ENCODE measurements at regions not wholly inside any gene's neighbourhood (a gene's known extent, or its start where the extent isn't known, plus 50 kb on each side); places are given as distances from the start of the nearest gene placed in this dataset.

DNA sequence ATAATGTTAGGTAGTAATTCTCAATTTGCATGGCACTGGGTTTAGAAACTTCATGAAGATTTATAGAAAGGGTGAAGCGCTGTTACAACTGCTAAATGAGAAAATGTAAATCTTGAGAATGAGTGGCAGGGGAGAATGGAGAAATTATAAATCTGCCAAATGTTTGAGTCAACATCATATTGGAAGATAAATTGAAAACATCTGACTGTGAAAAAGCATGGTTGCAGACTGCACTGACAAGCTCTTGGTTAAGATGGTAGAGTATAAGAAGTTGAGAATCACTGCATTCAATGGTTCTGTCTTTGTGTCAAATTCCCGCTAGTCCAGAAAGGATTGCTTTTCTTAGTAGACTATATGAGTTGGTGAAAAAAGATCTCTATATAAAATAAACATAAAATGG is 113.3 kb upstream of the DUSP10 start:
- Histone ChIP-seq H3K9ac (ENCODE audit: low read depth, low read length, poor library complexity, severe bottlenecking) (no peak overlapping the region), H3F3A (ENCODE audit: low read depth) (no peaks in the 10 kb centered on the region), H3K9me3 (ENCODE audit: insufficient read depth, low read depth, low read length) (no peaks in the 10 kb centered on the region), H4K20me1 (ENCODE audit: insufficient read depth, low read length, poor library complexity, severe bottlenecking) (no peaks in the 10 kb centered on the region), H3K4me1 (ENCODE audit: insufficient read depth, low read length, poor library complexity, severe bottlenecking) (peaks cover 22% of the 10 kb centered on the region), H3K4me2 (ENCODE audit: low read depth, low read length, poor library complexity, severe bottlenecking) (no peak overlapping the region), H2AFZ (ENCODE audit: low read length) (no peak overlapping the region), H3K4me3 (ENCODE audit: low read length, poor library complexity, severe bottlenecking) (no peak overlapping the region), H3K27me3 (ENCODE audit: insufficient read depth, low read length, poor library complexity, severe bottlenecking) (no peaks in the 10 kb centered on the region), H3K9me2 (replicated peaks; ENCODE audit: low read depth, low read length) (no peaks in the 10 kb centered on the region), H3K79me2 (ENCODE audit: insufficient read depth, low read length) (no peaks in the 10 kb centered on the region), H3K36me3 (ENCODE audit: insufficient read depth, low read length) (no peaks in the 10 kb centered on the region)
- TF ChIP-seq EZH2phosphoT487 (IDR thresholded peaks at IDR 0.05; ENCODE audit: borderline replicate concordance) = no peak
- TF ChIP-seq, protein P1, sequence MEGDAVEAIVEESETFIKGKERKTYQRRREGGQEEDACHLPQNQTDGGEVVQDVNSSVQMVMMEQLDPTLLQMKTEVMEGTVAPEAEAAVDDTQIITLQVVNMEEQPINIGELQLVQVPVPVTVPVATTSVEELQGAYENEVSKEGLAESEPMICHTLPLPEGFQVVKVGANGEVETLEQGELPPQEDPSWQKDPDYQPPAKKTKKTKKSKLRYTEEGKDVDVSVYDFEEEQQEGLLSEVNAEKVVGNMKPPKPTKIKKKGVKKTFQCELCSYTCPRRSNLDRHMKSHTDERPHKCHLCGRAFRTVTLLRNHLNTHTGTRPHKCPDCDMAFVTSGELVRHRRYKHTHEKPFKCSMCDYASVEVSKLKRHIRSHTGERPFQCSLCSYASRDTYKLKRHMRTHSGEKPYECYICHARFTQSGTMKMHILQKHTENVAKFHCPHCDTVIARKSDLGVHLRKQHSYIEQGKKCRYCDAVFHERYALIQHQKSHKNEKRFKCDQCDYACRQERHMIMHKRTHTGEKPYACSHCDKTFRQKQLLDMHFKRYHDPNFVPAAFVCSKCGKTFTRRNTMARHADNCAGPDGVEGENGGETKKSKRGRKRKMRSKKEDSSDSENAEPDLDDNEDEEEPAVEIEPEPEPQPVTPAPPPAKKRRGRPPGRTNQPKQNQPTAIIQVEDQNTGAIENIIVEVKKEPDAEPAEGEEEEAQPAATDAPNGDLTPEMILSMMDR (conservative IDR thresholded peaks at IDR 0.05; ENCODE audit: low read length) = no peak

DNA sequence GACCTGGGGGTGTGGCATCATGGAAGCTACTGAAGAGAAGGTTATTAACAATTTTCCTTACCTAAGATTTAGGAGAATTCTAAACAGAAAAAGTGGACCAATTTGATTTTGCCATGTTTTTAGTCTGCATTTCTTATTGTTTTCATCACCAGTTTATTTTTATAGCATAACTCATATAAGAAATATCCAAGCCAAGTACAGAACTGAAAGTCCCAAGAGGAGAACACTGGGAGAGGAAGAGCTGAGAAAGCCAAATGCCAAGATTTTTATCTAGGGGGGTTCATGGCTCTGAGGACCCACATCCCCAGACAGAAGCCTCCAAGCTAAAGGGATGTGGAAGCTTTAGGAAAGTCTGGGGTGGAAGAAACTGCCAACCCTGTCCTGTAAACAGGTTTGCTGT is 109.4 kb upstream of the DUSP10 start:
- no peak overlapping the region for H3K4me3 ChIP-seq (ENCODE audit: low read length, poor library complexity, severe bottlenecking)
- peaks cover 26% of the 10 kb centered on the region for H3K4me1 ChIP-seq (ENCODE audit: insufficient read depth, low read length, poor library complexity, severe bottlenecking)
- no peaks in the 10 kb centered on the region for H3K27me3 ChIP-seq (ENCODE audit: insufficient read depth, low read length, poor library complexity, severe bottlenecking)
- H3K36me3 ChIP-seq (ENCODE audit: insufficient read depth, low read length) = no peaks in the 10 kb centered on the region
- no peaks in the 10 kb centered on the region for H4K20me1 ChIP-seq (ENCODE audit: insufficient read depth, low read length, poor library complexity, severe bottlenecking)
- H3K9me2 ChIP-seq (replicated peaks; ENCODE audit: low read depth, low read length) = no peaks in the 10 kb centered on the region
- TF ChIP-seq, protein P1 (conservative IDR thresholded peaks at IDR 0.05; ENCODE audit: low read length) = no peak
- no peak for TF ChIP-seq EZH2phosphoT487 (IDR thresholded peaks at IDR 0.05; ENCODE audit: borderline replicate concordance)
- no peaks in the 10 kb centered on the region for H3F3A ChIP-seq (ENCODE audit: low read depth)
- H2AFZ ChIP-seq (ENCODE audit: low read length) = peak overlapping the region; percentile 79; the same call in 1 of the 2 replicates
- H3K9me3 ChIP-seq (ENCODE audit: insufficient read depth, low read depth, low read length) = no peaks in the 10 kb centered on the region
- peak overlapping the region; percentile 43 for H3K4me2 ChIP-seq (ENCODE audit: low read depth, low read length, poor library complexity, severe bottlenecking)
- H3K9ac ChIP-seq (ENCODE audit: low read depth, low read length, poor library complexity, severe bottlenecking) = peak overlapping the region; percentile 14
- H3K79me2 ChIP-seq (ENCODE audit: insufficient read depth, low read length) = no peaks in the 10 kb centered on the region

DNA sequence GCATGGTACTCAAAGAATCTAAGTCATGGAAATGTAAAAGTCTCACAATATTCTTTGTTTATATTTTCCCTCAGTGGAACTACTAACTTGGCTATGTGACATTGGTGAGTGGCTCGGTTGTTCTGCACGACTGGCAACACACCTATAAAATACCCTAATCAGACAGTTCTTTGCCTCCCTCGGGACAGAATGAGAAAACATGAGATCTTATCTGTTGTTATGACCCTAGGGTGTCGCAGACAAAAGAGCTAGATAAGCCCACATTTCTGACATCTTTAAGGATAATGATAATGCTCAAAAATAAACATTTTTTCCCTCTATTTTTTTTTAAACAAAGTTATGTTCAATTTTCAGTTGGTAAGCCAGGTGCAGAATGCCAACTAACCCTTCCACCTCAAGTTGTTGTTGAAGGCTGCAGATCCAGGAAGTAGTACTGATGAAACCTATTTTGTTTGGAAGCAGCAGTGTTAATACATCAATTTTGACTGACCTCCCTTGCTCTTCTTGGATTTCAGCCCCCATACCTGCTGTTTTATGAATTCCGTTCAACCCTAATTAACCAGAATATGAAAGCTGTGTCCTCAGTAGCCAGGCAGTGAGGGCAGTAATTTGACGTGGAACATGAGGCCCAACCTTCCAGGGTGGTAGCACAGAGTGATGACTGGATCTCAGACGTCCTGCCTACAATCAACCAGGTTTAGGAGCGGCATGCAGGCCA is 108.7 kb upstream of the DUSP10 start:
- Histone ChIP-seq H3K4me2 (ENCODE audit: low read depth, low read length, poor library complexity, severe bottlenecking) (peak overlapping the region; percentile 43), H2AFZ (ENCODE audit: low read length) (peak overlapping the region; percentile 79), H3F3A (ENCODE audit: low read depth) (no peaks in the 10 kb centered on the region), H3K27me3 (ENCODE audit: insufficient read depth, low read length, poor library complexity, severe bottlenecking) (no peaks in the 10 kb centered on the region), H3K9me3 (ENCODE audit: insufficient read depth, low read depth, low read length) (no peaks in the 10 kb centered on the region), H3K4me3 (ENCODE audit: low read length, poor library complexity, severe bottlenecking) (peak overlapping the region; percentile 4), H3K79me2 (ENCODE audit: insufficient read depth, low read length) (no peaks in the 10 kb centered on the region), H3K9me2 (replicated peaks; ENCODE audit: low read depth, low read length) (no peaks in the 10 kb centered on the region), H3K9ac (ENCODE audit: low read depth, low read length, poor library complexity, severe bottlenecking) (peak overlapping the region; percentile 14), H4K20me1 (ENCODE audit: insufficient read depth, low read length, poor library complexity, severe bottlenecking) (no peaks in the 10 kb centered on the region), H3K36me3 (ENCODE audit: insufficient read depth, low read length) (no peaks in the 10 kb centered on the region), H3K4me1 (ENCODE audit: insufficient read depth, low read length, poor library complexity, severe bottlenecking) (peaks cover 26% of the 10 kb centered on the region)
- TF ChIP-seq, protein P1 (conservative IDR thresholded peaks at IDR 0.05; ENCODE audit: low read length) = no peak
- no peak for TF ChIP-seq EZH2phosphoT487 (IDR thresholded peaks at IDR 0.05; ENCODE audit: borderline replicate concordance)
